ENCODE measurements at regions not wholly inside any gene's neighbourhood (a gene's known extent, or its start where the extent isn't known, plus 50 kb on each side); places are given as distances from the start of the nearest gene placed in this dataset.
A peak's percentile ranks its signal among the peaks of the same experiment; 100 is the strongest.

DNA sequence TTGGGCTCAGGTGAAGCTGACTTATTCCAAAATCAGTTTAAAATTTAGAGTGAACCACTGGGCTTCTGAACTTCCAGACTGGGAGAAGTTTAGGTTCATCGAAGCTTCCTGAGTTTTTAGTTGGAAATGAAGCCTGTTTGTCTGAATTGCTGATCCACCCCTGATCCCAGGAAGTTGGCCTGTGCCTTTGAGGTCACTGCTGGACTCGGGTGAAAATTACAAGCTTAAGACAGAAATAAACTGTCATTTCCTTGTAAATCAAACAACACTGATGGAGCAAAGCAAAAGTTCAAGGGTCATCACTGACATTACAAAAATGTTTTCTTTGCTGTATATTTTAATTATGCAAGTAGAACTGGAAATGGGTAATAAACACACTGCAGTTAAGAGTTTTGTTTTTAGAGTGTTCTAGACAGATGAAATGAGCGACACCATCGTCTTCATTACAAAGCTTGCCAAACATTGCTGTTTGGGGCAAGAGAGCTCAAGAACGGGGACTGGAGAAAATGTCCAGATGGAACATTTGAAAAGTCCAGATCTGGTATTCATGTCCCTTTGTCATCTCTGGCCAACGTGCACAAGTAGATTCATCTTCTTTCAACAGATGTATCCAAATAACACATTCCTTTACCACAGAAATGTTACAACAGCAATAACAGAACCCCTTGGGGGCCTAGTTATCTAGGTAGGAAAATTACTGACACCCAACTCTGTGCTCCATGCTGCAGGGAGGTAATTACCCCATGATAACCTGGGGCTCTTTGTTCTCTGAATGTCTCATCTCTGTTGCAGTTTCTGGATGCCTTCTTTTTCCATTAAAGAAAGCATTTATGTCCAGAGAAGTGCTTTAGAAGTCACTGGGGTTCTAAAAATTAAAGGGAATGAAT, 142.4 kb upstream of the ERCC6L2 start:
- TF ChIP-seq, protein P1, sequence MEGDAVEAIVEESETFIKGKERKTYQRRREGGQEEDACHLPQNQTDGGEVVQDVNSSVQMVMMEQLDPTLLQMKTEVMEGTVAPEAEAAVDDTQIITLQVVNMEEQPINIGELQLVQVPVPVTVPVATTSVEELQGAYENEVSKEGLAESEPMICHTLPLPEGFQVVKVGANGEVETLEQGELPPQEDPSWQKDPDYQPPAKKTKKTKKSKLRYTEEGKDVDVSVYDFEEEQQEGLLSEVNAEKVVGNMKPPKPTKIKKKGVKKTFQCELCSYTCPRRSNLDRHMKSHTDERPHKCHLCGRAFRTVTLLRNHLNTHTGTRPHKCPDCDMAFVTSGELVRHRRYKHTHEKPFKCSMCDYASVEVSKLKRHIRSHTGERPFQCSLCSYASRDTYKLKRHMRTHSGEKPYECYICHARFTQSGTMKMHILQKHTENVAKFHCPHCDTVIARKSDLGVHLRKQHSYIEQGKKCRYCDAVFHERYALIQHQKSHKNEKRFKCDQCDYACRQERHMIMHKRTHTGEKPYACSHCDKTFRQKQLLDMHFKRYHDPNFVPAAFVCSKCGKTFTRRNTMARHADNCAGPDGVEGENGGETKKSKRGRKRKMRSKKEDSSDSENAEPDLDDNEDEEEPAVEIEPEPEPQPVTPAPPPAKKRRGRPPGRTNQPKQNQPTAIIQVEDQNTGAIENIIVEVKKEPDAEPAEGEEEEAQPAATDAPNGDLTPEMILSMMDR (IDR thresholded peaks at IDR 0.05; ENCODE audit: extremely low read depth, missing control alignments): no peak
- DNase-seq (ENCODE audit: low spot score): no peak

DNA sequence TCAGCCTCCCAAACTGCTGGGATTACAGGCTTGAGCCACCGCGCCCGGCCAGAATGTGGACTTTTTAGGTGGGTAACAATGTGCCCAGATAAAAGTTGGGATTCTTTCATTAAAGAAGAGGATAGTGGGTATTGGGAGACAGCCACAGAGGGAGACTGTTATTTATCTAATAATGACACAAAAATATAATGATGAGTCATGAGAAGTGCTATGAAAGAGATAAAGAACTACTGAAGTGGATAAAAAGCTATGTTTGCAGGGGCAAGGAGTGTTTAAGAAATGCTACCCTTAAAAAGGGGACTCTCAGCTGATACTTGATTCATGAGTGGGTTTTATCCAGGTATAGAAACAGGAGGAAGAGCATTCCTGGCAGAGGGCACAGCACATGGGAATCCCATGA, 143.6 kb upstream of the ERCC6L2 start:
- DNase-seq (ENCODE audit: low spot score): no peak
- TF ChIP-seq, protein P1 (IDR thresholded peaks at IDR 0.05; ENCODE audit: extremely low read depth, missing control alignments): no peak

DNA sequence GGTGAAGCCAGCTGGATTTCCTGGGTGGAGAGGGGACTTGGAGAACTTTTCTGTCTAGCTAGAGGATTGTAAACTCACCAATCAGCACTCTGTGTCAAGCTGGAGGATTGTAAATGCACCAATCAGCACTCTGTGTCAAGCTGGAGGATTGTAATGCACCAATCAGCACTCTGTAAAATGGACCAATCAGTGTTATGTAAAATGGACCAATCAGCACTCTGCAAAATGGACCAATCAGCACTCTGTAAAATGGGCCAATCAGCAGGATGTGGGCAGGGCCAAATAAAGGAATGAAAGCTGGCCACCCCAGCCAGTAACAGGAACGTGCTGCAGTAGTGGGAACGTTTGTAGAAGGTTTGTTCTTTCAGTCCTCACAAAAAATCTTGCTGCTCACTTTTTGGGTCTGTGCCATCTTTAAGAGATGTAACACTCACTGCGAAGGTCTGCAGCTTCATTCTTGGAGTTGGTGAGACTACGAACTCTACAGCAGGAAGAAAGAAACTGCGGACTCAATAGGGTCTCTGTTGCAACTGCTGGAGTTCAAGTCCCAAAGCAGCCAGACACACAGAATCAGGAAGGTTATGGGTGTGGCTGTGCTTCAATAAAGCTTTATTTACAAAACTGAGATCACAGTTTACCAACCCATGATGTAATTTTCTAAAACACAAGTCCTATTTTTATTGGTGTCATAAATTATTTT, 145.7 kb upstream of the ERCC6L2 start:
- DNase-seq (ENCODE audit: low spot score): no peak
- TF ChIP-seq, protein P1 (IDR thresholded peaks at IDR 0.05; ENCODE audit: extremely low read depth, missing control alignments): no peak

DNA sequence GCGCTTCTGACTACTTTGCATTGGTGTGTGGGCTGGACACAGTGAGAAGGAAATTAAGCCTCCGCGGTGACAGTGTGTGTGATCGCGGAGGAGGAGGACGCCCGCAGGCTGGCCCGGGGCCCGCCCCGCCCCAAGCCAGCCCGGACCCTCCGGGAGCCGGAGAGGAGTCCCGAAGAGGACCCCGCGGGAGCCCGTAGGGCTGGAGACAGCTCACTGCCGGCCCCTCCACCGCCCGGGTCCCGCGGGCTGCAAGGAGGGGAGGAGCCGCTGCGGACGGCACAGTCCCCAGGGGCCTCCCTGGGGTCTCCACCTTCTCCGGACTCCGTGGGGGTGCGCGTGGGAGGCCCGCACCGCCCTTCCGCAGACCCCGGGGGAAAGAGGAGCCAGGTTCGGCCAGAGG, 146.4 kb upstream of the ERCC6L2 start:
- DNase-seq (ENCODE audit: low spot score): no peak
- TF ChIP-seq, protein P1 (IDR thresholded peaks at IDR 0.05; ENCODE audit: extremely low read depth, missing control alignments): no peak

DNA sequence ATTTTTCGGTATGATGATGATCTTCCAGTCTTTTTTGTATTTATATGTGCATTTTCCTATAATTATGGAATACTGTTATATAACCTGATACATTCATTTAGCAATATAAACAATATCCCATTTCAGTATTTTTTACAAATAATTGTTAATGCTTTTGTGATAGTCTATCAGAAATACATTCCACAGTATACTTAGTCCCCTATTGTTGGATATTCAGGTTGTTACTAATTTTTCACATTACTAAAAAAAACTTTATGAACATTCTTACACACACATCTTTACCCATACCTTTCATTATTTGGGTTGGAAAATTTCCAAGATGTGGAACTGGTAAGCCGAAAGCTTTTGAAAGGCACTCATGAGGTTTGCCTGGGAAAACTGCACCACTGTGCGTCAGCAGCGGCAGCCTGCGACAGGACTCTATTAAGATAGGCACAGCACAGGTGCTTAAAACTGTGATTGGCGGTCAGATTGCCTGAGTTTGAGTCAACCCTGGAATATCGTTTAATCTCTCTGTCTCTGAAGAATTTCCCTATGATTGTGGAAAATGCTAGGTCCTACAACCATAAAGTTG, 147.5 kb upstream of the ERCC6L2 start:
- TF ChIP-seq, protein P1 (IDR thresholded peaks at IDR 0.05; ENCODE audit: extremely low read depth, missing control alignments): no peak
- DNase-seq (ENCODE audit: low spot score): no peak

DNA sequence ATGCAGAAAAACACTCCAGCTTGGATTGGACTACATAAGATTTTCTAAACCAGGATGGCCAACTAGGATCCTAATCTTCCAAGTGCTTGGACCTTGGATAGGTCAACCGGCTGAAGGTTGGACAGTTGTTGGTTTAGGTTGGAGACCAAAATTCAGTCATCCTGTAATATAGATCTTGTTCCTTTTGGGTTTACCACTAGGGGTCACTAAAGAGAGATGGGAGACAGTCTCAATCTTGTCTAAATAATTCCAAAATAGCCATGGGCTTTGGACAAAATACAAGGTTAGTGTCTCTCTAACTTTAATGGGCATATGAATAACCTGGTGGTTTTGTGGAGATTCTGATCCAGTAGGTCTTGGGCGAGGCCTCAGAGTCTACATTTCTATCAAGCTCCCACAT, 148.7 kb upstream of the ERCC6L2 start:
- TF ChIP-seq, protein P1 (IDR thresholded peaks at IDR 0.05; ENCODE audit: extremely low read depth, missing control alignments): peak; percentile 38
- DNase-seq (ENCODE audit: low spot score): peak; percentile 75

DNA sequence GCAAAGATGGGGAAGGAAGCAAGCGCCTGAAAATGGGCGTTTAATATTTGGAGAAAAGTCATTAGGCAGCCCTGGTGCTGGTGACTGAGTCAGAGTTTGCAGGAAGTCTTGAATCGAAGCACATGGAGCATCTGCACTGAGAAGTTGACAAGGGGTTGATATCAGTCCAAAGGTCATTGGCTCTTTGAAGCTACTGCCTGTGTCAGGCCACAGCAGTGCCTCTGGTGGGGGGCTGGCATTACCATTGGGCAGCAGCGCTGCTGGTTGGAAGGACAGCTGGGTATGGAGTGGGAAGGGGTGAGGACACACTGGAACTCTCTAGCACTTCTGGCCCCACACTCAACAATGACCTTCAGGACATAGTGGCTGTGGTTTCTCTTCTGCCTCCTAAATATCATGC, 150.4 kb upstream of the ERCC6L2 start:
- DNase-seq (ENCODE audit: low spot score): no peak
- TF ChIP-seq, protein P1 (IDR thresholded peaks at IDR 0.05; ENCODE audit: extremely low read depth, missing control alignments): no peak

Data from GM20000 (cell line).